GM23338 (cell line): ENCODE measurements at regions not wholly inside any gene's neighbourhood (a gene's known extent, or its start where the extent isn't known, plus 50 kb on each side); places are given as distances from the start of the nearest gene placed in this dataset.

Experiments used
- CTCF ChIP-seq, 2 experiments: fragments of 200-600 bp in 1 of 2; sonication (generic) in 1 of 2; conservative IDR thresholded peaks; 2 replicates each; pipeline versions ENCODE4 v1.5.1 to v1.6.1; 2016 to 2017; ENCODE audit warnings: antibody characterized with exemption in 2 of 2, low read depth in 2 of 2, mild to moderate bottlenecking in 2 of 2, moderate library complexity in 1 of 2
- ETS1 ChIP-seq: IDR thresholded peaks from 2 replicates; pipeline ENCODE4 v1.6.1; 2016; ENCODE audit warnings: antibody characterized with exemption
- EZH2phosphoT487 ChIP-seq: fragments of 200-600 bp; sonication (generic); IDR thresholded peaks from one replicate; pipeline ENCODE4 v1.8.1; 2018; ENCODE audit warnings: antibody characterized with exemption; ENCODE audit not compliant: unreplicated experiment
- JUNB ChIP-seq: IDR thresholded peaks from one replicate; pipeline ENCODE4 v1.6.1; 2016; ENCODE audit warnings: antibody characterized with exemption; ENCODE audit not compliant: unreplicated experiment
- POLR2AphosphoS5 ChIP-seq: IDR thresholded peaks from 2 replicates; pipeline ENCODE4 v1.6.1; 2016; ENCODE audit warnings: antibody characterized with exemption, low read depth
- REST ChIP-seq: IDR thresholded peaks from one replicate; pipeline ENCODE4 v1.6.1; 2018; ENCODE audit warnings: antibody characterized with exemption; ENCODE audit not compliant: unreplicated experiment

GRCh38 chr12:17169726-17170471 is 563.9 kb upstream of the LMO3 start:
- TF ChIP-seq CTCF (conservative IDR thresholded peaks at IDR 0.05; ENCODE audit: low read depth in 2 of 2) = no peak
- no peak for TF ChIP-seq JUNB
- no peak for TF ChIP-seq EZH2phosphoT487
- TF ChIP-seq ETS1 = no peak
- no peak for TF ChIP-seq POLR2AphosphoS5
- TF ChIP-seq REST = no peak
